SIG-M5 treated with dmso at 0.1 percent for 504 hours (cell line): ENCODE measurements at regions not wholly inside any gene's neighbourhood (a gene's known extent, or its start where the extent isn't known, plus 50 kb on each side); places are given as distances from the start of the nearest gene placed in this dataset.

Experiments
- DNase-seq: peaks from one replicate; lab custom pipeline; 2025; ENCODE audit not compliant: unreplicated experiment; lab: John Stamatoyannopoulos, UW

- no peak for DNase-seq
Observed at GRCh38 chr3:168850109-168850508, 754.4 kb upstream of the GOLIM4 start.

- peak; percentile 27 for DNase-seq
Observed at GRCh38 chr3:168847291-168847883, 751.7 kb upstream of the GOLIM4 start.

- no peak for DNase-seq
Observed at GRCh38 chr3:168844894-168845482, 749.3 kb upstream of the GOLIM4 start.

- DNase-seq, result no peak
Observed at GRCh38 chr3:168844472-168844871, 748.7 kb upstream of the GOLIM4 start.

GRCh38 chr3:168843481-168843880 lies 747.8 kb upstream of the GOLIM4 start:
- no peak for DNase-seq

GRCh38 chr3:168839653-168840052 lies 743.9 kb upstream of the GOLIM4 start:
- DNase-seq, result no peak

GRCh38 chr3:168834558-168834957 lies 738.8 kb upstream of the GOLIM4 start:
- DNase-seq, result no peak

GRCh38 chr3:168828943-168829342 lies 733.2 kb upstream of the GOLIM4 start:
- no peak for DNase-seq

- no peak for DNase-seq
Observed at GRCh38 chr3:168828536-168828935, 732.8 kb upstream of the GOLIM4 start.

- DNase-seq, result no peak
Observed at GRCh38 chr3:168828014-168828413, 732.3 kb upstream of the GOLIM4 start.

- no peak for DNase-seq
Observed at GRCh38 chr3:168824107-168824506, 728.4 kb upstream of the GOLIM4 start.

- no peak for DNase-seq
Observed at GRCh38 chr3:168823466-168823865, 727.7 kb upstream of the GOLIM4 start.

GRCh38 chr3:168820810-168821415 lies 725.2 kb upstream of the GOLIM4 start:
- DNase-seq, result no peak

GRCh38 chr3:168817177-168817576 lies 721.5 kb upstream of the GOLIM4 start:
- DNase-seq, result no peak

- no peak for DNase-seq
Observed at GRCh38 chr3:168815946-168816345, 720.2 kb upstream of the GOLIM4 start.

- no peak for DNase-seq
Observed at GRCh38 chr3:168813225-168813802, 717.6 kb upstream of the GOLIM4 start.

GRCh38 chr3:168812234-168812633 lies 716.5 kb upstream of the GOLIM4 start:
- DNase-seq, result no peak

- no peak for DNase-seq
Observed at GRCh38 chr3:168808596-168808995, 712.9 kb upstream of the GOLIM4 start.

- DNase-seq, result no peak
Observed at GRCh38 chr3:168807448-168807847, 711.7 kb upstream of the GOLIM4 start.

GRCh38 chr3:168806871-168807270 lies 711.1 kb upstream of the GOLIM4 start:
- no peak for DNase-seq

- DNase-seq, result no peak
Observed at GRCh38 chr3:168803536-168803935, 707.8 kb upstream of the GOLIM4 start.

- DNase-seq, result no peak
Observed at GRCh38 chr3:168802766-168803165, 707.0 kb upstream of the GOLIM4 start.
